Effector memory CD8-positive, alpha-beta T cell (primary cell): ENCODE measurements at regions not wholly inside any gene's neighbourhood (a gene's known extent, or its start where the extent isn't known, plus 50 kb on each side); places are given as distances from the start of the nearest gene placed in this dataset.

Source experiments
- ATAC-seq: fragments of 150-1000 bp; cut with Tn5 transposase; replicated peaks from 2 replicates; pipeline ENCODE4 v1.10.0; 2021; ENCODE audit warnings: mild to moderate bottlenecking, moderate library complexity
- DNase-seq, 3 experiments: peaks; one replicate each; pipeline ENCODE4 v3.0.0; 2021
- H3K27ac Mint-ChIP-seq, 2 donors: one replicate each; pipeline ENCODE4 v1.8.0; 2022; ENCODE audit warnings: mild to moderate bottlenecking in 2 of 2, mixed read lengths in 2 of 2, moderate library complexity in 2 of 2
- H3K27me3 Mint-ChIP-seq, 2 donors: one replicate each; pipeline ENCODE4 v1.8.0; 2022; ENCODE audit warnings: mixed read lengths in 2 of 2
- H3K36me3 Mint-ChIP-seq: one replicate; pipeline ENCODE4 v1.8.0; 2022; ENCODE audit warnings: mild to moderate bottlenecking, moderate library complexity, mixed read lengths; ENCODE audit not compliant: insufficient read depth
- H3K4me1 Mint-ChIP-seq, 2 donors: one replicate each; pipeline ENCODE4 v1.8.0; 2022; ENCODE audit warnings: low read depth in 2 of 2, mixed read lengths in 2 of 2
- H3K4me3 Mint-ChIP-seq, 2 donors: one replicate each; pipeline ENCODE4 v1.8.0; 2022; ENCODE audit warnings: mild to moderate bottlenecking in 2 of 2, mixed read lengths in 2 of 2, moderate library complexity in 2 of 2
- H3K9me3 Mint-ChIP-seq, 2 donors: one replicate each; pipeline ENCODE4 v1.8.0; 2022; ENCODE audit warnings: mixed read lengths in 2 of 2

- Mint-ChIP-seq H3K9me3 (no peaks in the 10 kb centered on the region), H3K4me1 (no peaks in the 10 kb centered on the region), H3K4me3 (no peak overlapping the region), H3K27me3 (peaks cover 3 to 10% of the 10 kb centered on the region in 2 donors), H3K27ac (no peak overlapping the region), H3K36me3 (no peaks in the 10 kb centered on the region)
- ATAC-seq (no peak), DNase-seq (no peak)
Measured at GRCh38 chr5:36355516-36355915, 53.8 kb upstream of the RANBP3L start.

DNA sequence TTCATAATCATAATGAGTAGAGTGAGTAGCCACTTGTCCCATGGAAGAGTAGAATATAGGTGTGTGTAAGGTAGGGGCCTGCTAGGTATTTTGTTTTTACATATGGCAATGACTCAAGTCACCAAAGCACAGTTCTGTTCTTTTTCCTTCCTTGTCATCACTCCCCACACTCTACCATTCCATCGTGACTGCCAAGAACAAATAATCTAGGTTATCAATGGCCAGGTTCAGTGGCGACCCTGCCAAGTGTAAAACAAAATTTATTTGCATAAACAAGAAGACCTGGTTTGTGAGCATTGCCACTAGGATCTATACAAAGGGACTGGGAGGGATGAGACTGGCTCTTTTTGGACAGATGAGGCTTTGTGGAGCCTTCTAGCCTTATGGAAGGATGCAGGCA, 55.2 kb upstream of the RANBP3L start:
- H3K4me3 Mint-ChIP-seq: no peak overlapping the region
- no peak for ATAC-seq
- H3K27ac Mint-ChIP-seq: no peak overlapping the region
- H3K27me3 Mint-ChIP-seq: peaks cover 2 to 8% of the 10 kb centered on the region in 2 donors
- DNase-seq: no peak
- no peaks in the 10 kb centered on the region for H3K4me1 Mint-ChIP-seq
- H3K36me3 Mint-ChIP-seq: no peaks in the 10 kb centered on the region
- no peaks in the 10 kb centered on the region for H3K9me3 Mint-ChIP-seq

GRCh38 chr5:36357391-36357975, 55.8 kb upstream of the RANBP3L start:
- no peak overlapping the region for H3K27ac Mint-ChIP-seq
- DNase-seq: no peak
- H3K36me3 Mint-ChIP-seq: no peaks in the 10 kb centered on the region

DNA sequence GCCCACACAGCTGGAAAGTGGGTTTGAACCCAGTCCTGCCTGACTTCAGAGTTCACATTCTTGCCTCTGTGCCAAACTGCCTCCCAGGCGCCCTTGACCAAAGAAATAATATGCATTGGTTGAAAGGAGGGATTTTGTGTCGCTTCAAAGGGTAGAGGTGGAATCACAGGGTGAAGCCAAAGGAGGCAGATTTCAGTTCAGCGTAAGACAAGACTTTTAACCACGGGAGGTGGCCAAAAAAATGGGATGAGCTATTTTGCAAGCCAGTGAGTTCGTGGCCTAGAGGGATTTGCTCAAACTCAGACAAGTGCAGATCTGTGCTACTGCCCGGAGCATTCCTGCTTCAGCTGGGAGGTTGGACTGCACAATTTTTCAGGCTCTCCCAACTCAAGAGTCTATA, 57.6 kb upstream of the RANBP3L start:
- H3K4me1 Mint-ChIP-seq: no peaks in the 10 kb centered on the region
- peaks cover 6 to 8% of the 10 kb centered on the region in 2 donors for H3K27me3 Mint-ChIP-seq
- ATAC-seq (no peak), DNase-seq (no peak)
- H3K9me3 Mint-ChIP-seq: no peaks in the 10 kb centered on the region
- H3K27ac Mint-ChIP-seq: no peak overlapping the region
- no peaks in the 10 kb centered on the region for H3K36me3 Mint-ChIP-seq
- no peak overlapping the region for H3K4me3 Mint-ChIP-seq

More at GRCh38 chr5:36357391-36357975, 55.8 kb upstream of the RANBP3L start:
- ATAC-seq: no peak
- Mint-ChIP-seq H3K4me1 (no peaks in the 10 kb centered on the region), H3K9me3 (no peaks in the 10 kb centered on the region), H3K27me3 (peaks cover 6 to 8% of the 10 kb centered on the region in 2 donors), H3K4me3 (no peak overlapping the region)

GRCh38 chr5:36360307-36360706, 58.6 kb upstream of the RANBP3L start:
- DNase-seq: no peak
- Mint-ChIP-seq H3K9me3 (no peaks in the 10 kb centered on the region), H3K4me3 (no peak overlapping the region), H3K4me1 (no peaks in the 10 kb centered on the region), H3K27me3 (peaks cover 14 to 17% of the 10 kb centered on the region in 2 donors), H3K27ac (no peak overlapping the region), H3K36me3 (no peaks in the 10 kb centered on the region)
- ATAC-seq: no peak

DNA sequence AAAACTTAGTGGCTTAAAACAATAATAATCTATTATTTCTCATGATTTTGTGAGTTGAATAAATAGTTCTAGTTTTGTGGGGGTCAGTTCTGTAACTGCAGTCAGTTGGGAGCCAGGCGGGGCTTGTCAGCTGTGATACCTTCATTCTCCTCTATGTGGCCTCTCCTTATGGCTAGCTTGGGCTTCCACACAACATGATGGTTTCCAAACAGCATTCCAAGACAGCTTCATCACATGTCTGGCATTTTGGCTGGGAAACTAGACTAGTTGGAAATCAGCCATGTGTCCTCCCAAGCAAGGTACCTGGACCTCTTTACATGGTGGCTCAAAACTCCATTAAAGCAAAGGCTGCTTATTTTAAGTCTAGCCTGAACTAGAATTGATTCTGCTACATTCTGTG, 61.4 kb upstream of the RANBP3L start:
- no peak for ATAC-seq
- no peak overlapping the region for H3K4me3 Mint-ChIP-seq
- no peak overlapping the region for H3K27ac Mint-ChIP-seq
- no peaks in the 10 kb centered on the region for H3K36me3 Mint-ChIP-seq
- H3K4me1 Mint-ChIP-seq: no peaks in the 10 kb centered on the region
- no peaks in the 10 kb centered on the region for H3K9me3 Mint-ChIP-seq
- no peak for DNase-seq
- peaks cover 15 to 21% of the 10 kb centered on the region in 2 donors for H3K27me3 Mint-ChIP-seq

DNA sequence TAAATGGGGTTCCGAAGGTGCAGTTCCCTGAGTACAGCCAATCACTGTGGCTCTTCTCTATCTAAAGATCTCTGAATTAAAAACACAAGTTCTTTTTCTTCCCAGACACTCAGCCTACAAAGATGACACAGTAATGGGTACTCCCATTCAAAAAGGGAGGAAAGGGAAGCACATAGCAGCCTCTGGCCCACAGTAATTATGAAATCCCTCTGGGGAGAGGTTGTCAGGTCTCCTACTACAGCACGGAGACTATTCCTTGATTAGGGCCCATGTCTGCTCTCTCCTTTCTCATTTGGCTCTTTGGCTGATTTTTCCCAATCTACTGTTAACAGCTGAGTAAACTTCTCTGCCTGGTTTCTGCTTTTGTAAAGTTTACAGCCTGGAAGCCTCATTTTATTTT, 62.0 kb upstream of the RANBP3L start:
- Mint-ChIP-seq H3K9me3 (no peaks in the 10 kb centered on the region), H3K4me3 (no peak overlapping the region), H3K27me3 (peaks cover 22 to 27% of the 10 kb centered on the region in 2 donors), H3K36me3 (no peaks in the 10 kb centered on the region), H3K27ac (no peak overlapping the region), H3K4me1 (no peaks in the 10 kb centered on the region)
- ATAC-seq (no peak), DNase-seq (no peak)

- no peak for DNase-seq
- peaks cover 23 to 29% of the 10 kb centered on the region in 2 donors for H3K27me3 Mint-ChIP-seq
- ATAC-seq: no peak
- H3K36me3 Mint-ChIP-seq: no peaks in the 10 kb centered on the region
- no peak overlapping the region for H3K27ac Mint-ChIP-seq
- no peak overlapping the region for H3K4me3 Mint-ChIP-seq
- H3K4me1 Mint-ChIP-seq: no peaks in the 10 kb centered on the region
- H3K9me3 Mint-ChIP-seq: no peaks in the 10 kb centered on the region
Measured at GRCh38 chr5:36364473-36364872, 62.8 kb upstream of the RANBP3L start.

GRCh38 chr5:36365896-36366295, 64.2 kb upstream of the RANBP3L start:
- H3K27me3 Mint-ChIP-seq: peaks cover 29 to 36% of the 10 kb centered on the region in 2 donors
- H3K4me3 Mint-ChIP-seq: no peak overlapping the region
- H3K4me1 Mint-ChIP-seq: no peaks in the 10 kb centered on the region
- H3K9me3 Mint-ChIP-seq: peaks cover 0 to 6% of the 10 kb centered on the region in 2 donors
- H3K27ac Mint-ChIP-seq: no peak overlapping the region
- DNase-seq (no peak), ATAC-seq (no peak)
- no peaks in the 10 kb centered on the region for H3K36me3 Mint-ChIP-seq

- no peaks in the 10 kb centered on the region for H3K4me1 Mint-ChIP-seq
- H3K9me3 Mint-ChIP-seq: peaks cover 0 to 6% of the 10 kb centered on the region in 2 donors
- no peak overlapping the region for H3K27ac Mint-ChIP-seq
- no peaks in the 10 kb centered on the region for H3K36me3 Mint-ChIP-seq
- peaks cover 27 to 46% of the 10 kb centered on the region in 2 donors for H3K27me3 Mint-ChIP-seq
- ATAC-seq (no peak), DNase-seq (no peak)
- no peak overlapping the region for H3K4me3 Mint-ChIP-seq
Measured at GRCh38 chr5:36366883-36367282, 65.2 kb upstream of the RANBP3L start.

GRCh38 chr5:36367524-36367923, 65.8 kb upstream of the RANBP3L start:
- no peak for DNase-seq
- no peak for ATAC-seq
- no peak overlapping the region for H3K4me3 Mint-ChIP-seq
- peaks cover 24 to 46% of the 10 kb centered on the region in 2 donors for H3K27me3 Mint-ChIP-seq
- no peak overlapping the region for H3K27ac Mint-ChIP-seq
- H3K9me3 Mint-ChIP-seq: peaks cover 0 to 6% of the 10 kb centered on the region in 2 donors
- H3K36me3 Mint-ChIP-seq: no peaks in the 10 kb centered on the region
- H3K4me1 Mint-ChIP-seq: no peaks in the 10 kb centered on the region

GRCh38 chr5:36369219-36369690, 67.6 kb upstream of the RANBP3L start:
- H3K4me3 Mint-ChIP-seq: no peak overlapping the region
- no peak for DNase-seq
- no peak overlapping the region for H3K27ac Mint-ChIP-seq
- no peaks in the 10 kb centered on the region for H3K4me1 Mint-ChIP-seq
- H3K36me3 Mint-ChIP-seq: no peaks in the 10 kb centered on the region
- H3K9me3 Mint-ChIP-seq: peaks cover 0 to 6% of the 10 kb centered on the region in 2 donors
- H3K27me3 Mint-ChIP-seq: peaks cover 29 to 46% of the 10 kb centered on the region in 2 donors
- ATAC-seq: no peak

DNA sequence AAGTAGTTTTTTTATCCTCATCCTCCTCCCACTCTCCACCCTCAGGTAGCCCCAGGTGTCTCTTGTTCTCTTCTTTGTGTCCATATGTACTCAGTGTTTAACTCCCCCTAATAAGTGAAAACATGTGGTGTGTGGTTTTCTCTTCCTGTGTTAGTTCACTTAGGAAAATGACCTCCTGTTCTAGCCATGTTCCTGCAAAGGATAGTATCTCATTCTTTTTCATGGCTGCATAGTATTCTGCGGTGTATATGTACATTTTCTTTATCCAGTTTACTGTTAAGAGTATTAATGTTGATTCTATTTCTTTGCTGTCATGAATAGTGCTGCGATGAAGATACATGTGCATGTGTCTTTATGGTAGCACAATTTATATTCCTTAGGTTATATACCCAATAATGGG, 68.4 kb upstream of the RANBP3L start:
- ATAC-seq: no peak

DNA sequence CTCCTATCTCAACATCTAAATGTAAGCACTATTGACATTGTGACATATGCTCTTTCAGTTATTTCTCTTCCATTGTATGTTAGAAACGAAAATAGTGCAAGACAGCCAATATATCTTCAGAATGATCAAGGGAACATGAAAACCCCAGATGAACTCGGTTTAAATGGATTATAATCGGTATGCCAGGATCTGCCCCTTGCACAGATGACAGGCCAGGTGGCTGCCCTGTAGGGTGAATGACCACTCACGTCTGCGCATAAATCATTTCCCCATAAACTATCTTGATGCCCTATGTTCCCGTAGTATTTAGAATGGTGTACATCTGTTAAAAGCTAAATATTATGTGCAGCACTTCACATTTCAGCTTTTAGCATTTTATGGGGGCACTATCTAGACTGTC, 69.7 kb upstream of the RANBP3L start:
- no peak for ATAC-seq
- H3K9me3 Mint-ChIP-seq: peaks cover 0 to 6% of the 10 kb centered on the region in 2 donors
- no peak for DNase-seq
- no peaks in the 10 kb centered on the region for H3K4me1 Mint-ChIP-seq
- no peak overlapping the region for H3K27ac Mint-ChIP-seq
- H3K4me3 Mint-ChIP-seq: no peak overlapping the region
- H3K27me3 Mint-ChIP-seq: peaks cover 21 to 36% of the 10 kb centered on the region in 2 donors
- H3K36me3 Mint-ChIP-seq: no peaks in the 10 kb centered on the region

More for the DNA sequence above, 68.4 kb upstream of the RANBP3L start:
- no peaks in the 10 kb centered on the region for H3K36me3 Mint-ChIP-seq
- H3K4me1 Mint-ChIP-seq: no peaks in the 10 kb centered on the region
- H3K4me3 Mint-ChIP-seq: no peak overlapping the region
- H3K27me3 Mint-ChIP-seq: peaks cover 23 to 40% of the 10 kb centered on the region in 2 donors
- H3K27ac Mint-ChIP-seq: no peak overlapping the region
- H3K9me3 Mint-ChIP-seq: peaks cover 0 to 6% of the 10 kb centered on the region in 2 donors
- DNase-seq: no peak
